MM.1S (cell line): ENCODE measurements at regions not wholly inside any gene's neighbourhood (a gene's known extent, or its start where the extent isn't known, plus 50 kb on each side); places are given as distances from the start of the nearest gene placed in this dataset.

ENCODE experiments used
- DNase-seq: peaks from one replicate; pipeline ENCODE4 v3.0.0-alpha.2; 2015
- H2AFZ ChIP-seq: fragments of 300-600 bp; sonication (generic); 2 replicates; pipeline ENCODE4 v1.6.0; 2016; ENCODE audit warnings: antibody characterized with exemption, low read length
- H3F3A ChIP-seq: fragments of 300-600 bp; sonication (generic); 2 replicates; pipeline ENCODE4 v1.6.1; 2016; ENCODE audit warnings: mild to moderate bottlenecking, antibody characterized with exemption, low read length, moderate library complexity, mixed read lengths; ENCODE audit not compliant: insufficient read depth
- H3K27ac ChIP-seq: fragments of 300-600 bp; sonication (generic); 2 replicates; pipeline ENCODE4 v1.5.1; 2016; ENCODE audit warnings: mild to moderate bottlenecking, low read length
- H3K27me3 ChIP-seq: fragments of 300-600 bp; sonication (generic); replicated peaks from 2 replicates; pipeline ENCODE4 v1.6.0; 2016; ENCODE audit warnings: low read length; ENCODE audit not compliant: insufficient read depth
- H3K36me3 ChIP-seq: fragments of 300-600 bp; sonication (generic); replicated peaks from 2 replicates; pipeline ENCODE4 v1.6.1; 2016; ENCODE audit warnings: mild to moderate bottlenecking, low read length, mixed read lengths; ENCODE audit not compliant: insufficient read depth
- H3K4me1 ChIP-seq: fragments of 300-600 bp; sonication (generic); 2 replicates; pipeline ENCODE4 v1.6.1; 2016; ENCODE audit warnings: low read length, mixed read lengths
- H3K4me2 ChIP-seq: fragments of 300-600 bp; sonication (generic); 2 replicates; pipeline ENCODE4 v1.6.0; 2016; ENCODE audit warnings: low read depth, low read length
- H3K4me3 ChIP-seq: fragments of 300-600 bp; sonication (generic); 2 replicates; pipeline ENCODE4 v1.5.1; 2016; ENCODE audit warnings: low read length, mixed read lengths
- H3K79me2 ChIP-seq: fragments of 300-600 bp; sonication (generic); 2 replicates; pipeline ENCODE4 v1.6.1; 2016; ENCODE audit warnings: mixed run types, low read length, mixed read lengths
- H3K9ac ChIP-seq: fragments of 300-600 bp; sonication (generic); 2 replicates; pipeline ENCODE4 v1.6.1; 2016; ENCODE audit warnings: low read length, mixed read lengths
- H3K9me2 ChIP-seq: fragments of 300-600 bp; sonication (generic); replicated peaks from 2 replicates; pipeline ENCODE4 v1.6.1; 2016; ENCODE audit warnings: mild to moderate bottlenecking, low read length, mixed read lengths; ENCODE audit not compliant: insufficient read depth
- H3K9me3 ChIP-seq: fragments of 300-600 bp; sonication (generic); replicated peaks from 2 replicates; pipeline ENCODE4 v1.6.1; 2016; ENCODE audit warnings: mild to moderate bottlenecking, low read length, mixed read lengths; ENCODE audit not compliant: insufficient read depth
- H4K20me1 ChIP-seq: fragments of 300-600 bp; sonication (generic); 2 replicates; pipeline ENCODE4 v1.6.1; 2016; ENCODE audit warnings: mild to moderate bottlenecking, low read length, moderate library complexity, mixed read lengths; ENCODE audit not compliant: insufficient read depth
- EZH2 ChIP-seq: fragments of 300-600 bp; sonication (generic); optimal IDR thresholded peaks from 2 replicates; pipeline ENCODE3; 2017; ENCODE audit warnings: low read depth, mild to moderate bottlenecking, antibody characterized with exemption, low read length, mixed read lengths
- EZH2phosphoT487 ChIP-seq: fragments of 300-600 bp; sonication (generic); IDR thresholded peaks from 2 replicates; pipeline ENCODE4 v1.6.1; 2018; ENCODE audit warnings: antibody characterized with exemption, low read length
- TF ChIP-seq, protein P1 (sequence below): fragments of 300-600 bp; sonication (generic); IDR thresholded peaks from 2 replicates; pipeline ENCODE4 v1.5.1; 2016; ENCODE audit warnings: antibody characterized with exemption, low read length, mixed read lengths

DNA sequence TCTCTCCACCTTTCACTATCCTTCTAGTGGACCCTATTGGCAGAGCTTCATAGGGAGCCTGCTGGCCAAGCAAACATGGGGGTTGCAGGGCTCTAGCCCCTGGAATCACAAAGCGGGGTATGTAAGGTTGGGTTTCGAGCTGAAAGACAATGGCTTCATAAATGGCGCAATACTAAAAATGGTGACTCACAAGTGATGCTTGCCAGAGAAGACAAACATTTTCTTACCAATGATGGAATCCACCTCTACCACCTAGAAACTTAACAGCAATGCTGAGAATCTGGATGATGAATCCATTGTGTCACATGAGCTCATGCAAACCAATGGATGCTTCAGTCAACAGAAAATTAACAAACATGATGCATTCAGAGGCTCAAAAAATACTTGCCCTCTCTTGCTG lies 375.3 kb upstream of the PSMD7 start:
- TF ChIP-seq, protein P1, sequence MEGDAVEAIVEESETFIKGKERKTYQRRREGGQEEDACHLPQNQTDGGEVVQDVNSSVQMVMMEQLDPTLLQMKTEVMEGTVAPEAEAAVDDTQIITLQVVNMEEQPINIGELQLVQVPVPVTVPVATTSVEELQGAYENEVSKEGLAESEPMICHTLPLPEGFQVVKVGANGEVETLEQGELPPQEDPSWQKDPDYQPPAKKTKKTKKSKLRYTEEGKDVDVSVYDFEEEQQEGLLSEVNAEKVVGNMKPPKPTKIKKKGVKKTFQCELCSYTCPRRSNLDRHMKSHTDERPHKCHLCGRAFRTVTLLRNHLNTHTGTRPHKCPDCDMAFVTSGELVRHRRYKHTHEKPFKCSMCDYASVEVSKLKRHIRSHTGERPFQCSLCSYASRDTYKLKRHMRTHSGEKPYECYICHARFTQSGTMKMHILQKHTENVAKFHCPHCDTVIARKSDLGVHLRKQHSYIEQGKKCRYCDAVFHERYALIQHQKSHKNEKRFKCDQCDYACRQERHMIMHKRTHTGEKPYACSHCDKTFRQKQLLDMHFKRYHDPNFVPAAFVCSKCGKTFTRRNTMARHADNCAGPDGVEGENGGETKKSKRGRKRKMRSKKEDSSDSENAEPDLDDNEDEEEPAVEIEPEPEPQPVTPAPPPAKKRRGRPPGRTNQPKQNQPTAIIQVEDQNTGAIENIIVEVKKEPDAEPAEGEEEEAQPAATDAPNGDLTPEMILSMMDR: no peak
- TF ChIP-seq EZH2phosphoT487: no peak
- no peak for TF ChIP-seq EZH2
- H3K9ac ChIP-seq: no peak overlapping the region
- no peak overlapping the region for H2AFZ ChIP-seq
- no peak overlapping the region for H3K4me2 ChIP-seq
- H3K4me3 ChIP-seq: no peak overlapping the region
- no peaks in the 10 kb centered on the region for H3K9me3 ChIP-seq
- no peaks in the 10 kb centered on the region for H3F3A ChIP-seq
- H3K79me2 ChIP-seq: no peaks in the 10 kb centered on the region
- no peak overlapping the region for H3K27ac ChIP-seq
- H3K36me3 ChIP-seq: no peaks in the 10 kb centered on the region
- no peaks in the 10 kb centered on the region for H3K27me3 ChIP-seq
- H3K4me1 ChIP-seq: no peaks in the 10 kb centered on the region
- DNase-seq: no peak
- H4K20me1 ChIP-seq: no peaks in the 10 kb centered on the region
- no peaks in the 10 kb centered on the region for H3K9me2 ChIP-seq

DNA sequence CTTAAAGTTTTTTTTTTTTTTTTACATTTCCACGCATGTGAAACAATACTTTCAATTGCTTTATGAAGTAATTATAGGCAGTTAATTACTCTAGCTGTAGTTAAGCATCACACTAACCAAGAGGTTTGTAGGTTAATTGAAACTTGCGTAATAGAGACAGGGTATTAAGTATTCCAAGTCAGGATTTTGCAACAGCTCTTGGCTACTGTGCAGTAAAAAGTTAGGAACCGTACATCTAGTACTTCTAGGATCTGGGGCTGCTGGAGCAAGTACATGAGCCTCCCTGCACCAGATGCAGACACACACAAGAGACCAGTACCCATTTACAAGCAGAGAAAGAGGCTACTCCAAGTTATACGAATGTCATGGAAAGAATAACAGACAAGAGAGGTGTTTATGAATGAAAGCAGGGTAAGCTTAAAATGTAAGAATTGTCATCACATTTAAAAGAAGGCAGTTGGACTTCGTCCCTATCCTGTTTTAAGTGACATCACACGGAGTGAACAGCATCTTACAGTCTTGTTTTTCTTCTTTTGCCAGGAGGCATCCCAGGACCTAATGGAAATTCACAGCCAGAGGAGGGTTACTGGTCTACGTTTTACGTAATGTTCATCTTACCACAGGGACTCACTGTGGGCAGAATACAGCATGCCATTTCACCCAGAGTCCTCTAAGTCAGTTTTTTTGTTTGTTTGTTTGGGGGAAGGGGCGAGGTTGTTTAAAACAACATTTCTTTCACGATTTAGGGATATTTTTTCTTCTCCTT lies 379.6 kb upstream of the PSMD7 start:
- Histone ChIP-seq H3K4me2 (no peak overlapping the region), H3K27ac (no peak overlapping the region), H3K4me1 (no peaks in the 10 kb centered on the region), H2AFZ (no peak overlapping the region), H4K20me1 (no peaks in the 10 kb centered on the region), H3K4me3 (no peak overlapping the region), H3F3A (no peaks in the 10 kb centered on the region), H3K9me2 (no peaks in the 10 kb centered on the region), H3K36me3 (no peaks in the 10 kb centered on the region), H3K9ac (no peak overlapping the region), H3K27me3 (no peaks in the 10 kb centered on the region), H3K79me2 (no peaks in the 10 kb centered on the region), H3K9me3 (no peaks in the 10 kb centered on the region)
- TF ChIP-seq EZH2phosphoT487 (no peak), EZH2 (no peak)
- TF ChIP-seq, protein P1: no peak
- DNase-seq: no peak

DNA sequence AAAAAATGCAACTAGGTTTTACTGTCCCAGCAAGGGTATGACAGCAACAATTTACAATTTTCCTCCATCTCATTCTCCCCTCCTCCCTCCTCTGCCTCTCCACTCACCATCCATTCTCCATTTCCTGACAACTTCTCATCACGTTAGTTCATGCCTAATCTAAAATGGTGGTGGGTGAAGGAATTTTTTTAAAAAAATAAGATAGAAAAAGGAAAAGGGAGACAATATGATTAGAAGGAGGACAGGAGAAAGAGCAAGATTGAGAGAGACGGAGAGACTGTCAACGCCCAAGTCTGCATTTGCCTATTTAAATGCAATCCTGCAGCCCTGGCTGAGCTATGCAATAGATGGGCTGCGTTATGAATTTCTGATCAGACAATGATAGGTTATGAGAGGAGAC lies 380.7 kb upstream of the PSMD7 start:
- Histone ChIP-seq H3K9me3 (no peaks in the 10 kb centered on the region), H3K4me3 (no peak overlapping the region), H3K27ac (no peak overlapping the region), H4K20me1 (no peaks in the 10 kb centered on the region), H2AFZ (no peak overlapping the region), H3K9ac (no peak overlapping the region), H3K9me2 (no peaks in the 10 kb centered on the region), H3K4me1 (no peaks in the 10 kb centered on the region), H3F3A (no peaks in the 10 kb centered on the region), H3K27me3 (no peaks in the 10 kb centered on the region), H3K36me3 (no peaks in the 10 kb centered on the region), H3K4me2 (no peak overlapping the region), H3K79me2 (no peaks in the 10 kb centered on the region)
- TF ChIP-seq EZH2phosphoT487 (no peak), EZH2 (no peak)
- TF ChIP-seq, protein P1: no peak
- no peak for DNase-seq
